Ecto neural progenitor cell (in vitro differentiated cells): ENCODE measurements at regions not wholly inside any gene's neighbourhood (a gene's known extent, or its start where the extent isn't known, plus 50 kb on each side); places are given as distances from the start of the nearest gene placed in this dataset.
"Not testable (repeated sequence)": the region's sequence is repeated elsewhere in the genome, so short reads cannot be mapped to it uniquely, and the experiment has no call there.

ENCODE experiments used
- DNase-seq: peaks from one replicate; pipeline ENCODE4 v3.0.0-alpha.2; 2018; ENCODE audit warnings: low spot score

DNA sequence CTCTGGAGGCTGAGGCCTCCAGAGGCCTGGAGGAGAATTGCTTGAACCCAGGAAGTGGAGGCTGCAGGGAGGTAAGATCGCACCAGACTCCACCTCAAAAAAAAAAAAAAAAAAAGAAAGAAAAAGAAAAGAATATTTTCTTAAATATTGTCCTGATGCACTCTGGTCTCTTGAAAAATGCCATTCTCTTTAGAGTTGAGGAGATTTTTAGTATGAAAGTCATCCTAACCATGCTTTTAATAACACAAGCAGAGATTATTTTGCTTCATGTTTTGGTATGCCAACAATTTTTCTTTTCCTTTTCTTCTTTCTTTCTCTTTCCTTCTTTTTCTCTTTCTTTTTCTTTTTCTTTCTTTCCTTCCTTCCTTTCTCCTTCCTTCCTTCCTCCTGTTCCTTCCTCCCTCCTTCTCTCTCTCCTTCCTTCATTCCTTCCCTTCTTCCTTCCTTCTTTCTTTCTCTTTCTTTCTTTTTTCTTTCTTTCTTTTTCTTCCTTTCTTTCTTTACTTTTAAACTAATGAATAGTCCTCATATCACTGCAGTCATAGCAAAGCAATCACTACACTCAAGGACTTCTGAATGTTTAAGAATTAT lies 116.9 kb upstream of the CCNH start:
- DNase-seq, result no peak

DNA sequence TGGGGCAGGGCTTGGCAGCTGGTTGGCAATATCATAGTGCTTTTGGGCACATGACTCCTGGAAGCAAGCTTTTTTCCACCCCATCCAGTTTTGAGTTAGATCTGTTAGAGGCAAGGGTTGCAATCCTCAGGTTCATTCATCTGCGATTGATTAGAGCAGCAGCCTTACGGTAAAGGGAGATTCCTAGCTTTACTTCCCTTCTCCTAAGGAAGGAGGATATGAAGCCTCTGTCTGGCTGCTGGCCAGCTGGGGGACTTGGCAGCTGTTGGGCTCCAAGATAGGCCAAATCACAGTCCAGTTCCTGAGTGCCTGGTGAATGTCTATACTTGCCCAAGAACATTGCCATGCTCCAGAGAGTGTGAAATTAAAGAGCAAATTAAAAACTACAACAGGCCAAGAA lies 113.4 kb upstream of the CCNH start:
- DNase-seq, result no peak

DNA sequence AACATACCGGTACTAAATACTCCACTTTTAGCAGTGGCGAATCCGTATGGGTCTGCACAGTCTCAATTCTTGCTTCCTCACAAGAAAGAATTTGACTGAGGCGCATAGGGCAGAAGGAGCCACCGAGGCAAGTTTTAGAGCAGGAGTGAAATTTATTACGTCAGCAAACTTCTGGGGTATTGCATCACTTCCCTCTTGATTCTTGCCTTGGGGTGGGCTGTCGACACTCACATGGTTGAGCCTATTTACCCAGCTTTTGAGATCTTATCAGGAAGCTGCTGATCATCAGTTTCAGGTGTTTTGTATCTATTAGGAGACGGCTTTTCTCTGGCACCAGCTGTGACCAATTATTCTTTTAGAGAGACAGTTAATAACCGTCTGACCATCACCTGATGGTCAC lies 111.5 kb upstream of the CCNH start:
- no peak for DNase-seq

- DNase-seq, result not testable (repeated sequence)
Observed at GRCh38 chr5:87511778-87512177, 99.0 kb upstream of the CCNH start.

GRCh38 chr5:87503004-87503403 lies 90.3 kb upstream of the CCNH start:
- DNase-seq, result no peak

- DNase-seq, result no peak
Observed at GRCh38 chr5:87499478-87500410, 87.0 kb upstream of the CCNH start.
